Uterus (tissue), 3 donors: ENCODE measurements at regions not wholly inside any gene's neighbourhood (a gene's known extent, or its start where the extent isn't known, plus 50 kb on each side); places are given as distances from the start of the nearest gene placed in this dataset.

Experiments
- DNase-seq, 2 donors: peaks; one replicate each; pipeline ENCODE4 v3.0.0-alpha.2; 2019 to 2020
- H3K27ac ChIP-seq, 2 donors: fragments of 200-600 bp; sonication (generic); 1 replicate in 1 of 2; 2 replicates in 1 of 2; pipeline ENCODE4 v1.5.1; 2016 to 2018
- H3K27me3 ChIP-seq, 2 donors: fragments of 200-600 bp; sonication (generic); one replicate each; pipeline ENCODE4 v1.5.1; 2018 to 2019; ENCODE audit warnings: control low read depth in 1 of 2
- H3K36me3 ChIP-seq, 2 donors: fragments of 200-600 bp; sonication (generic); one replicate each; pipeline ENCODE4 v1.5.1; 2019; ENCODE audit warnings: control low read depth in 1 of 2
- H3K4me1 ChIP-seq, 2 donors: fragments of 200-600 bp; sonication (generic); one replicate each; pipeline ENCODE4 v1.5.1; 2018 to 2019; ENCODE audit warnings: control low read depth in 1 of 2
- H3K4me3 ChIP-seq, 2 donors: fragments of 200-600 bp; sonication (generic); 1 replicate in 1 of 2; 2 replicates in 1 of 2; pipeline ENCODE4 v1.5.1; 2018 to 2019; ENCODE audit warnings: mild to moderate bottlenecking in 1 of 2
- H3K9me3 ChIP-seq, 2 donors: fragments of 200-600 bp; sonication (generic); one replicate each; pipeline ENCODE4 v1.5.1; 2019; ENCODE audit warnings: control low read depth in 1 of 2
- CTCF ChIP-seq, 4 experiments: fragments of 200-600 bp in 2 of 4; fragments of 450-650 bp in 2 of 4; sonication (generic) in 2 of 4; IDR thresholded peaks; one replicate each; pipeline ENCODE4 v1.5.1; 2016 to 2019; ENCODE audit warnings: antibody characterized with exemption in 4 of 4, mild to moderate bottlenecking in 2 of 4, moderate library complexity in 1 of 4
- POLR2A ChIP-seq, 2 donors: fragments of 450-650 bp; IDR thresholded peaks; one replicate each; pipeline ENCODE4 v1.6.1; 2016; ENCODE audit warnings: antibody characterized with exemption in 2 of 2, mild to moderate bottlenecking in 1 of 2, moderate library complexity in 1 of 2
- intact Hi-C: fragments of 100-400 bp; cut with DNase I; formaldehyde crosslinking; loops from one replicate; pipeline ENCODE4 v1.15.1; 2023; ENCODE audit warnings: low total_unique reads
- donor health status: DM: yes; HTN: yes; CAD: no.

GRCh38 chr10:78390817-78391216 is 357.2 kb downstream of the RPS24 start:
- TF ChIP-seq CTCF (IDR thresholded peaks at IDR 0.05), result no peak
- no peak for TF ChIP-seq POLR2A (IDR thresholded peaks at IDR 0.05)
- H3K4me3 ChIP-seq, result no peak overlapping the region
- intact Hi-C loops, result no loop called here

GRCh38 chr10:78391585-78391984 is 357.9 kb downstream of the RPS24 start:
- H3K9me3 ChIP-seq, result no peaks in the 10 kb centered on the region
- no peaks in the 10 kb centered on the region for H3K4me1 ChIP-seq
- H3K27me3 ChIP-seq, result no peaks in the 10 kb centered on the region
- H3K27ac ChIP-seq, result no peak overlapping the region
- intact Hi-C loops, result no loop called here
- no peaks in the 10 kb centered on the region for H3K36me3 ChIP-seq
- no peak for TF ChIP-seq POLR2A (IDR thresholded peaks at IDR 0.05)
- no peak for TF ChIP-seq CTCF (IDR thresholded peaks at IDR 0.05)
- no peak overlapping the region for H3K4me3 ChIP-seq
- DNase-seq, result no peak

More at GRCh38 chr10:78390817-78391216, 357.2 kb downstream of the RPS24 start:
- Histone ChIP-seq H3K4me1 (no peaks in the 10 kb centered on the region), H3K27ac (no peak overlapping the region), H3K27me3 (no peaks in the 10 kb centered on the region), H3K36me3 (no peaks in the 10 kb centered on the region), H3K9me3 (no peaks in the 10 kb centered on the region)
- no peak for DNase-seq

GRCh38 chr10:78392197-78392596 is 358.5 kb downstream of the RPS24 start:
- H3K36me3 ChIP-seq, result no peaks in the 10 kb centered on the region

GRCh38 chr10:78393094-78393493 is 359.4 kb downstream of the RPS24 start:
- H3K4me1 ChIP-seq, result no peaks in the 10 kb centered on the region
- TF ChIP-seq CTCF (IDR thresholded peaks at IDR 0.05) (no peak), POLR2A (IDR thresholded peaks at IDR 0.05) (no peak)
- H3K27me3 ChIP-seq, result no peaks in the 10 kb centered on the region
- intact Hi-C loops, result no loop called here
- H3K27ac ChIP-seq, result no peak overlapping the region
- H3K4me3 ChIP-seq, result no peak overlapping the region
- no peaks in the 10 kb centered on the region for H3K36me3 ChIP-seq
- DNase-seq, result no peak
- H3K9me3 ChIP-seq, result no peaks in the 10 kb centered on the region

More at GRCh38 chr10:78392197-78392596, 358.5 kb downstream of the RPS24 start:
- Histone ChIP-seq H3K27me3 (no peaks in the 10 kb centered on the region), H3K4me3 (no peak overlapping the region), H3K27ac (no peak overlapping the region), H3K4me1 (no peaks in the 10 kb centered on the region), H3K9me3 (no peaks in the 10 kb centered on the region)
- TF ChIP-seq CTCF (IDR thresholded peaks at IDR 0.05), result no peak
- no peak for TF ChIP-seq POLR2A (IDR thresholded peaks at IDR 0.05)
- DNase-seq, result no peak
- intact Hi-C loops, result no loop called here

GRCh38 chr10:78394047-78394446 is 360.4 kb downstream of the RPS24 start:
- no peaks in the 10 kb centered on the region for H3K36me3 ChIP-seq
- intact Hi-C loops, result no loop called here
- H3K9me3 ChIP-seq, result no peaks in the 10 kb centered on the region
- H3K27ac ChIP-seq, result no peak overlapping the region
- no peak for DNase-seq
- H3K4me3 ChIP-seq, result no peak overlapping the region
- no peak for TF ChIP-seq POLR2A (IDR thresholded peaks at IDR 0.05)
- TF ChIP-seq CTCF (IDR thresholded peaks at IDR 0.05), result no peak
- H3K27me3 ChIP-seq, result no peaks in the 10 kb centered on the region
- H3K4me1 ChIP-seq, result no peaks in the 10 kb centered on the region
